ENCODE measurements at regions not wholly inside any gene's neighbourhood (a gene's known extent, or its start where the extent isn't known, plus 50 kb on each side); places are given as distances from the start of the nearest gene placed in this dataset.

DNA sequence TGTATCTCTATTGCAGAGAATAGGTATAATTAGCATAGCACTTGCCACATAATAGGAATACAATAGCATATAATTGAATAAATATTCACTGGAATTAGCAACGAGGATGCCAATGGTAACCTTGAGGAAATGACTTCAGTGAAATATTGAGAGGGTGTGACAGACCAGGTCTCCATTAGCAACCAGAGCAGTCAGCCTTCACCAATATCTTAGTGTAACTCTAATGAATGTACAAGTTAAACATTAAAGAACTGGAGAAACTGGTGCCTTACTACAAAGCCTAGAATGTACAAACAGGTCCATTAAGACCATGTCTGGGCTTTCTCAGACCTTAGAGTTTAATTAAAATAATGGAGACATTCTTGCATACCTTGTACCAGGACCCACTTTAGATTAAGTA is 143.0 kb downstream of the MAGEB17 start:
- TF ChIP-seq, protein P1, sequence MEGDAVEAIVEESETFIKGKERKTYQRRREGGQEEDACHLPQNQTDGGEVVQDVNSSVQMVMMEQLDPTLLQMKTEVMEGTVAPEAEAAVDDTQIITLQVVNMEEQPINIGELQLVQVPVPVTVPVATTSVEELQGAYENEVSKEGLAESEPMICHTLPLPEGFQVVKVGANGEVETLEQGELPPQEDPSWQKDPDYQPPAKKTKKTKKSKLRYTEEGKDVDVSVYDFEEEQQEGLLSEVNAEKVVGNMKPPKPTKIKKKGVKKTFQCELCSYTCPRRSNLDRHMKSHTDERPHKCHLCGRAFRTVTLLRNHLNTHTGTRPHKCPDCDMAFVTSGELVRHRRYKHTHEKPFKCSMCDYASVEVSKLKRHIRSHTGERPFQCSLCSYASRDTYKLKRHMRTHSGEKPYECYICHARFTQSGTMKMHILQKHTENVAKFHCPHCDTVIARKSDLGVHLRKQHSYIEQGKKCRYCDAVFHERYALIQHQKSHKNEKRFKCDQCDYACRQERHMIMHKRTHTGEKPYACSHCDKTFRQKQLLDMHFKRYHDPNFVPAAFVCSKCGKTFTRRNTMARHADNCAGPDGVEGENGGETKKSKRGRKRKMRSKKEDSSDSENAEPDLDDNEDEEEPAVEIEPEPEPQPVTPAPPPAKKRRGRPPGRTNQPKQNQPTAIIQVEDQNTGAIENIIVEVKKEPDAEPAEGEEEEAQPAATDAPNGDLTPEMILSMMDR (optimal IDR thresholded peaks at IDR 0.05 in 1 of 3, IDR thresholded peaks at IDR 0.05 in 1 of 3, conservative IDR thresholded peaks at IDR 0.05 in 1 of 3; ENCODE audit: extremely low read depth in 1 of 3, insufficient read depth in 2 of 3, low read length in 3 of 3): no peak
- TF ChIP-seq EZH2 (IDR thresholded peaks at IDR 0.05; ENCODE audit: low read length): no peak

All from keratinocyte (primary cell).